ENCODE measurements at regions not wholly inside any gene's neighbourhood (a gene's known extent, or its start where the extent isn't known, plus 50 kb on each side); places are given as distances from the start of the nearest gene placed in this dataset.

DNA sequence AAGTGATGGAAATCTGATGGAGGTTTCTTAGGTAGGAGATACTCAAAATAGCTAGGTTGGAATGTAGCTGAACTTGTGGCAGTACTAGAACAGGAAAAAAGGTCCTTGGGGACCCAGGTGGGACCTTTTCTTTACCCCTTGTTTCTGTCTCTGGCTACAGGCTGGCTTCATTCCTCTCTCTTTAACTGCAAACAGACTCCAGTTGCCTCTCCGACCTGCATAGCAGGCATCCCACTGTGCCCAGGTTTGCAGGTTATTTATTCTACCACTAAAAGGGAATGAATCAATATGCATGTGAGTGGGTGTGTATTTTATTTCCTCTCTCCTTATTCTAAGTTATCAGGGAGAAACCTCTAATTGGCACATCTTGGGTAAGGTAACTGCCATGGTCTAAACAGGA is 758.1 kb downstream of the MED13L start:
- Histone ChIP-seq H3F3A (ENCODE audit: low read depth) (no peaks in the 10 kb centered on the region), H2AFZ (ENCODE audit: low read length) (no peak overlapping the region), H3K9me3 (ENCODE audit: insufficient read depth, low read depth, low read length) (peaks cover 3% of the 10 kb centered on the region; the same call in 1 of the 2 replicates), H3K9me2 (replicated peaks; ENCODE audit: low read depth, low read length) (no peaks in the 10 kb centered on the region), H3K9ac (ENCODE audit: low read depth, low read length, poor library complexity, severe bottlenecking) (no peak overlapping the region), H3K4me2 (ENCODE audit: low read depth, low read length, poor library complexity, severe bottlenecking) (no peak overlapping the region), H4K20me1 (ENCODE audit: insufficient read depth, low read length, poor library complexity, severe bottlenecking) (no peaks in the 10 kb centered on the region), H3K4me3 (ENCODE audit: low read length, poor library complexity, severe bottlenecking) (no peak overlapping the region), H3K36me3 (ENCODE audit: insufficient read depth, low read length) (no peaks in the 10 kb centered on the region), H3K27me3 (ENCODE audit: insufficient read depth, low read length, poor library complexity, severe bottlenecking) (no peaks in the 10 kb centered on the region), H3K4me1 (ENCODE audit: insufficient read depth, low read length, poor library complexity, severe bottlenecking) (no peaks in the 10 kb centered on the region), H3K79me2 (ENCODE audit: insufficient read depth, low read length) (no peaks in the 10 kb centered on the region)
- TF ChIP-seq CTCF (conservative IDR thresholded peaks at IDR 0.05; ENCODE audit: low read length): no peak
- no peak for TF ChIP-seq EZH2phosphoT487 (IDR thresholded peaks at IDR 0.05; ENCODE audit: borderline replicate concordance)

GRCh38 chr12:115517913-115518312 is 759.6 kb downstream of the MED13L start:
- Histone ChIP-seq H3K36me3 (ENCODE audit: insufficient read depth, low read length) (no peaks in the 10 kb centered on the region), H3K79me2 (ENCODE audit: insufficient read depth, low read length) (no peaks in the 10 kb centered on the region), H3K27me3 (ENCODE audit: insufficient read depth, low read length, poor library complexity, severe bottlenecking) (no peaks in the 10 kb centered on the region), H3F3A (ENCODE audit: low read depth) (no peaks in the 10 kb centered on the region), H3K9me3 (ENCODE audit: insufficient read depth, low read depth, low read length) (peaks cover 3% of the 10 kb centered on the region; the same call in 1 of the 2 replicates), H3K4me2 (ENCODE audit: low read depth, low read length, poor library complexity, severe bottlenecking) (no peak overlapping the region), H3K4me3 (ENCODE audit: low read length, poor library complexity, severe bottlenecking) (no peak overlapping the region), H3K9ac (ENCODE audit: low read depth, low read length, poor library complexity, severe bottlenecking) (no peak overlapping the region), H3K9me2 (replicated peaks; ENCODE audit: low read depth, low read length) (no peaks in the 10 kb centered on the region), H3K4me1 (ENCODE audit: insufficient read depth, low read length, poor library complexity, severe bottlenecking) (no peaks in the 10 kb centered on the region), H2AFZ (ENCODE audit: low read length) (no peak overlapping the region), H4K20me1 (ENCODE audit: insufficient read depth, low read length, poor library complexity, severe bottlenecking) (no peaks in the 10 kb centered on the region)
- TF ChIP-seq CTCF (conservative IDR thresholded peaks at IDR 0.05; ENCODE audit: low read length) (no peak), EZH2phosphoT487 (IDR thresholded peaks at IDR 0.05; ENCODE audit: borderline replicate concordance) (no peak)

DNA sequence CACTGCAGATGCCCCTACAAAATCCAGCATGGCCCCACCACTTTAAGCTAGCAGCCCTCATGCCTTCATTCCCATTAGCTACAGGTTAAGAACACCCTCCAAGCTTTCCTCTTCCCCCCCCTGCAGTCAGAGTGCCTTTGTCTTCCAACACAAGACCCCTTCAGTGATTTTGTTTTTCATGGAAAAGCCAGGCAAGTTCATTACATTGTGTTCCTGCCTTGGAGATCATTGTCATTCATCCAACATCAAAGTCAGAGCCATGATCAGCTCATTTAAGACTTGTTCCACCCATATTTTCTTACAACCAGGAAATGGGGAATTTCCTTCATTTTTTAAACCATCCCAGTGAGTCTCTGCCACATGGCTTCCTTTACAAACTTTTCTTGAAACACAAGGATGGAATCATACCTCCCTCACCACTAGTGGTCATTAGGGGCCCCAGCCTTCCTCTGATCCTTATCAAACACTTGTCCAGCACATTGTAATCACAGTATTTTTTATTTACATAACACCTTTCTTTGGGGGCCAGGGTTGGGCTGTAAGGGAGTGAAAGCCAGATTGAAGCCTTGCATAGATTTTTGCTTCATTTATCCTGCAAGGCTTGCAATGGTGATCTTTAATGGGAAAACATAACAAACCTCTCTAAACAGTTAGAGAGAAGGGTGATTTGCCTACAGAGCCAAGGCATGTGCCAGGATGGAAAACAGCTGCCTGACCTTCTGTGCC is 765.3 kb downstream of the MED13L start:
- H3K27me3 ChIP-seq (ENCODE audit: insufficient read depth, low read length, poor library complexity, severe bottlenecking): no peaks in the 10 kb centered on the region

More for the DNA sequence above, 765.3 kb downstream of the MED13L start:
- H3K9me2 ChIP-seq (replicated peaks; ENCODE audit: low read depth, low read length): no peaks in the 10 kb centered on the region
- H3K36me3 ChIP-seq (ENCODE audit: insufficient read depth, low read length): no peaks in the 10 kb centered on the region
- H3K9me3 ChIP-seq (ENCODE audit: insufficient read depth, low read depth, low read length): peaks cover 3% of the 10 kb centered on the region; the same call in 1 of the 2 replicates
- no peak overlapping the region for H3K4me2 ChIP-seq (ENCODE audit: low read depth, low read length, poor library complexity, severe bottlenecking)
- H3K79me2 ChIP-seq (ENCODE audit: insufficient read depth, low read length): no peaks in the 10 kb centered on the region
- H4K20me1 ChIP-seq (ENCODE audit: insufficient read depth, low read length, poor library complexity, severe bottlenecking): no peaks in the 10 kb centered on the region
- no peak overlapping the region for H2AFZ ChIP-seq (ENCODE audit: low read length)
- no peak overlapping the region for H3K4me3 ChIP-seq (ENCODE audit: low read length, poor library complexity, severe bottlenecking)
- TF ChIP-seq CTCF (conservative IDR thresholded peaks at IDR 0.05; ENCODE audit: low read length) (no peak), EZH2phosphoT487 (IDR thresholded peaks at IDR 0.05; ENCODE audit: borderline replicate concordance) (no peak)
- H3F3A ChIP-seq (ENCODE audit: low read depth): no peaks in the 10 kb centered on the region
- no peaks in the 10 kb centered on the region for H3K4me1 ChIP-seq (ENCODE audit: insufficient read depth, low read length, poor library complexity, severe bottlenecking)
- no peak overlapping the region for H3K9ac ChIP-seq (ENCODE audit: low read depth, low read length, poor library complexity, severe bottlenecking)

All from Loucy (cell line).